GM13977 (cell line): ENCODE measurements at regions not wholly inside any gene's neighbourhood (a gene's known extent, or its start where the extent isn't known, plus 50 kb on each side); places are given as distances from the start of the nearest gene placed in this dataset.

Experiments
- DNase-seq: peaks from one replicate; pipeline ENCODE4 v3.0.0; 2012; ENCODE audit warnings: low spot score
- CTCF ChIP-seq: IDR thresholded peaks from 2 replicates; pipeline ENCODE4 v1.5.1; 2012; ENCODE audit warnings: mild to moderate bottlenecking, control low read depth; ENCODE audit not compliant: insufficient read depth; ENCODE audit errors: extremely low read depth, missing control alignments
- in situ Hi-C: fragments of 300-500 bp; cut with MboI; formaldehyde crosslinking; loops from one replicate; pipeline ENCODE4 v1.12.0; 2022; ENCODE audit warnings: low sequenced_read_pairs, low pct_unique_long_range_greater_than_20kb, mixed read lengths, inconsistent platforms; ENCODE audit not compliant: unreplicated experiment

- no peak for TF ChIP-seq CTCF
- in situ Hi-C loops = no loop called here
- no peak for DNase-seq
These were observed 608.7 kb downstream of the KCTD16 start for GRCh38 chr5:144779368-144779767.

- DNase-seq = no peak
- TF ChIP-seq CTCF = no peak
- in situ Hi-C loops = no loop called here
These were observed 607.9 kb downstream of the KCTD16 start for GRCh38 chr5:144778561-144778960.

GRCh38 chr5:144774197-144774596 lies 603.5 kb downstream of the KCTD16 start:
- in situ Hi-C loops = no loop called here
- DNase-seq = no peak
- no peak for TF ChIP-seq CTCF

- in situ Hi-C loops = no loop called here
- TF ChIP-seq CTCF = no peak
- DNase-seq = no peak
These were observed 603.0 kb downstream of the KCTD16 start for GRCh38 chr5:144773628-144774027.

- in situ Hi-C loops = no loop called here
- no peak for TF ChIP-seq CTCF
- no peak for DNase-seq
These were observed 601.1 kb downstream of the KCTD16 start for GRCh38 chr5:144771802-144772201.

GRCh38 chr5:144742361-144742760 lies 571.7 kb downstream of the KCTD16 start:
- in situ Hi-C loops = no loop called here
- TF ChIP-seq CTCF = no peak
- no peak for DNase-seq

- TF ChIP-seq CTCF = no peak
- in situ Hi-C loops = no loop called here
These were observed 561.1 kb downstream of the KCTD16 start for GRCh38 chr5:144731786-144732185.

More at GRCh38 chr5:144731786-144732185, 561.1 kb downstream of the KCTD16 start:
- DNase-seq = no peak
